SH-SY5Y (cell line): ENCODE measurements at regions not wholly inside any gene's neighbourhood (a gene's known extent, or its start where the extent isn't known, plus 50 kb on each side); places are given as distances from the start of the nearest gene placed in this dataset.

Experiments used
- GATA2 ChIP-seq: IDR thresholded peaks from 2 replicates; pipeline ENCODE4 v1.6.1; 2011; ENCODE audit warnings: mild to moderate bottlenecking, low read depth, low read length
- GATA3 ChIP-seq: IDR thresholded peaks from 2 replicates; pipeline ENCODE4 v1.6.1; 2011; ENCODE audit warnings: low read depth, mild to moderate bottlenecking, low read length, moderate library complexity

DNA sequence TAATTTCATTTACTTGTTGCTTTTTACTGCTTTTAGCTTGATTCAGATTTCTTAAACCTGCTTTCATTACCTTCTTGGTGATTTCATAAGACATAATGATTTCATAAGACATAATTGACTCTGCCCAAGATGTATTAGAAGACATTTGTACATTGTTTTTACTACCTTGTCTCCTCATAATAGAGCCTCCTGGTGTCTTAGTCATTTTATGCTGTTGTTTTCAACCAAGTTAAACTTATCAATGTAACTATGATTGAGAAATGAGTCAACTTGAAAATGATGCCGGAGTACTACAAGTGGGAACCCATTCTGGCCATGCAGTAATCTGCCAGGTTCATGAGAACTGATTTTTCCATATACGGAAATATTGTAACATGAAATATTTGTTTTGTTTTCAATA is 573.6 kb downstream of the MMUT start:
- TF ChIP-seq GATA2 (no peak), GATA3 (no peak)
